A673 (cell line): ENCODE measurements at regions not wholly inside any gene's neighbourhood (a gene's known extent, or its start where the extent isn't known, plus 50 kb on each side); places are given as distances from the start of the nearest gene placed in this dataset.

Experiments
- BruUV-seq: library from RNA; stranded (reverse); fragments of 400-500 nt; replicated peaks from 2 replicates; lab custom pipeline; 2021; lab: Mats Ljungman, UMichigan
- CTCF ChIA-PET: fragments of 300-600 bp; sonication (Branson Sonifier 250); formaldehyde crosslinking; loops from one replicate; lab custom pipeline; 2022; ENCODE audit warnings: antibody characterized with exemption; lab: Charles Lee
- POLR2A ChIA-PET: fragments of 300-600 bp; sonication (Branson Sonifier 250); formaldehyde crosslinking; loops from one replicate; lab custom pipeline; 2022; ENCODE audit warnings: antibody characterized with exemption; ENCODE audit not compliant: low non-redundant PET; lab: Charles Lee
- DNase-seq: peaks from one replicate; pipeline ENCODE4 v3.0.0-alpha.2; 2015; ENCODE audit warnings: low spot score
- H3K27ac ChIP-seq: fragments of 200-600 bp; sonication (generic); 2 replicates; pipeline ENCODE4 v1.5.1; 2016; ENCODE audit warnings: mixed run types, low read depth, mild to moderate bottlenecking, mixed read lengths, antibody characterized with exemption, low read length; ENCODE audit not compliant: poor library complexity, severe bottlenecking
- H3K27me3 ChIP-seq: fragments of 200-600 bp; sonication (generic); replicated peaks from 2 replicates; pipeline ENCODE4 v1.6.1; 2017; ENCODE audit warnings: mixed run types, low read depth, mild to moderate bottlenecking, mixed read lengths, antibody characterized with exemption, low read length; ENCODE audit not compliant: insufficient read depth, poor library complexity
- H3K36me3 ChIP-seq: fragments of 200-600 bp; sonication (generic); 2 replicates; pipeline ENCODE4 v1.6.1; 2016; ENCODE audit warnings: mixed run types, mild to moderate bottlenecking, mixed read lengths, antibody characterized with exemption, low read length; ENCODE audit not compliant: insufficient read depth, poor library complexity, severe bottlenecking
- H3K4me1 ChIP-seq: fragments of 200-600 bp; sonication (generic); 2 replicates; pipeline ENCODE4 v1.6.1; 2017; ENCODE audit warnings: mixed run types, mild to moderate bottlenecking, mixed read lengths, antibody characterized with exemption, low read length; ENCODE audit not compliant: insufficient read depth, poor library complexity, severe bottlenecking
- H3K4me3 ChIP-seq: fragments of 200-600 bp; sonication (generic); 2 replicates; pipeline ENCODE4 v1.5.1; 2016; ENCODE audit warnings: low read depth, mixed run types, mild to moderate bottlenecking, mixed read lengths, low read length; ENCODE audit not compliant: poor library complexity, severe bottlenecking
- H3K9me3 ChIP-seq: fragments of 200-600 bp; sonication (generic); 2 replicates; pipeline ENCODE4 v1.6.1; 2016; ENCODE audit warnings: mixed run types, low read depth, mild to moderate bottlenecking, mixed read lengths, antibody characterized with exemption, low read length; ENCODE audit not compliant: poor library complexity, severe bottlenecking
- EZH2 ChIP-seq: fragments of 200-600 bp; sonication (generic); IDR thresholded peaks from 2 replicates; pipeline ENCODE4 v1.6.1; 2017; ENCODE audit warnings: borderline replicate concordance, low read depth, mild to moderate bottlenecking, mixed read lengths, antibody characterized with exemption, low read length; ENCODE audit not compliant: poor library complexity, severe bottlenecking
- intact Hi-C: fragments of 100-400 bp; cut with micrococcal nuclease; formaldehyde crosslinking; loops from one replicate; pipeline ENCODE4 v1.10.0; 2022; ENCODE audit not compliant: unreplicated experiment
- TF ChIP-seq, protein P1 (sequence below): fragments of 300-800, 200-600 bp; sonication (generic); conservative IDR thresholded peaks from 2 replicates; pipeline ENCODE4 v1.5.1; 2017; ENCODE audit warnings: low read depth, mild to moderate bottlenecking, antibody characterized with exemption, low read length, moderate library complexity, mixed read lengths

- H3K36me3 ChIP-seq: no peaks in the 10 kb centered on the region
- BruUV-seq: no TSS peak
- ChIA-PET POLR2A (no interaction called here), CTCF (interaction anchor here (1.2 kb wide), 1 partner anchor 149 kb away, joined by 4 read pairs; no protein-coding TSS in a partner anchor)
- H3K4me1 ChIP-seq: no peaks in the 10 kb centered on the region
- no peaks in the 10 kb centered on the region for H3K27me3 ChIP-seq
- DNase-seq: no peak
- intact Hi-C loops: no loop called here
- no peak for TF ChIP-seq EZH2
- TF ChIP-seq, protein P1, sequence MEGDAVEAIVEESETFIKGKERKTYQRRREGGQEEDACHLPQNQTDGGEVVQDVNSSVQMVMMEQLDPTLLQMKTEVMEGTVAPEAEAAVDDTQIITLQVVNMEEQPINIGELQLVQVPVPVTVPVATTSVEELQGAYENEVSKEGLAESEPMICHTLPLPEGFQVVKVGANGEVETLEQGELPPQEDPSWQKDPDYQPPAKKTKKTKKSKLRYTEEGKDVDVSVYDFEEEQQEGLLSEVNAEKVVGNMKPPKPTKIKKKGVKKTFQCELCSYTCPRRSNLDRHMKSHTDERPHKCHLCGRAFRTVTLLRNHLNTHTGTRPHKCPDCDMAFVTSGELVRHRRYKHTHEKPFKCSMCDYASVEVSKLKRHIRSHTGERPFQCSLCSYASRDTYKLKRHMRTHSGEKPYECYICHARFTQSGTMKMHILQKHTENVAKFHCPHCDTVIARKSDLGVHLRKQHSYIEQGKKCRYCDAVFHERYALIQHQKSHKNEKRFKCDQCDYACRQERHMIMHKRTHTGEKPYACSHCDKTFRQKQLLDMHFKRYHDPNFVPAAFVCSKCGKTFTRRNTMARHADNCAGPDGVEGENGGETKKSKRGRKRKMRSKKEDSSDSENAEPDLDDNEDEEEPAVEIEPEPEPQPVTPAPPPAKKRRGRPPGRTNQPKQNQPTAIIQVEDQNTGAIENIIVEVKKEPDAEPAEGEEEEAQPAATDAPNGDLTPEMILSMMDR: no peak
- no peak overlapping the region for H3K27ac ChIP-seq
- no peaks in the 10 kb centered on the region for H3K9me3 ChIP-seq
- no peak overlapping the region for H3K4me3 ChIP-seq
Observed at GRCh38 chr15:61684749-61685467, 375.3 kb downstream of the VPS13C start.

DNA sequence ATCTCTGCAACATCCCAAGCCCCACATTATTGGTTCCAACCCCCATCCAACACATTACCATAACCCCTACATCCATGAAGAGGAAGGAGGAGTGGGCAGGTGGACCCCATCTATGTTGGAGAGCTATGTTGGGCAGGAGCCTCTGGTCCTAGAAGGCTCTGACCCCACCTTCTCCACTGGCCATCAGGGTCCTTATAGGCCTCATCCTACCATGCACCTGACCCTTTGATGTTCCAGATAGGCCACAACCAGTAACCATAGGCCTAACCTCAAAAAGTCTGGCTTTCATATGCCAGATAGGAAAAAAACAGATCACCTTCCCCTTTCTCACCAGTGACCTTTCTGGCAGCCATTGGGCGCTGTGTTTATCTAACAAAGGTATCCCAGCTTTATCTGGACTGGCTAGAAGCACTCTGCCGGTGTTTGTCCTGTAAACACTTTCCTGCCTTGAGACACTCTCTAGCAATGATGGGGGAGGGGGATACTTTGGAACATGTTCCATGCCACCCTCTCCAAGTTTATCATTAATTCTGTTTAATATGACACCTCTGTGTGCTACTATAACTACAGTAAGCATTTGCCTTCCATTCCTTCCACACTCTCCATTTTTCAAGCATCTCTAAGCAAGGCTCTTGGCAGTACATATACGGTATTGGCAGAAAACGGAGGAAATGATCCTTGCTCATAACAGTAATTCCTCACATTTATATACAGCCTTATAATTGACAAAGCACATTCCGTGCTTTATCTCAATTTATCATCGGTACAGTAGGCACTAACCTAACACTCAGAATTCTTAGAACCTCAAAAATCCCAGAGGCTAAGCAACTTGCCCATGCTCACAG is 377.1 kb downstream of the VPS13C start:
- H3K9me3 ChIP-seq: no peaks in the 10 kb centered on the region
- H3K4me1 ChIP-seq: no peaks in the 10 kb centered on the region
- BruUV-seq: no TSS peak
- H3K27me3 ChIP-seq: no peaks in the 10 kb centered on the region
- H3K36me3 ChIP-seq: no peaks in the 10 kb centered on the region
- no peak overlapping the region for H3K27ac ChIP-seq
- intact Hi-C loops: no loop called here
- no peak overlapping the region for H3K4me3 ChIP-seq
- POLR2A ChIA-PET: no interaction called here
- TF ChIP-seq, protein P1: no peak
- TF ChIP-seq EZH2: no peak
- CTCF ChIA-PET: no interaction called here
- no peak for DNase-seq

GRCh38 chr15:61681676-61682075 is 378.6 kb downstream of the VPS13C start:
- H3K4me3 ChIP-seq: no peak overlapping the region
- BruUV-seq: no TSS peak
- H3K9me3 ChIP-seq: no peaks in the 10 kb centered on the region
- no peaks in the 10 kb centered on the region for H3K36me3 ChIP-seq
- ChIA-PET POLR2A (no interaction called here), CTCF (no interaction called here)
- intact Hi-C loops: no loop called here
- no peaks in the 10 kb centered on the region for H3K4me1 ChIP-seq
- no peak for DNase-seq
- no peak for TF ChIP-seq EZH2
- TF ChIP-seq, protein P1: no peak
- no peaks in the 10 kb centered on the region for H3K27me3 ChIP-seq
- H3K27ac ChIP-seq: no peak overlapping the region
